GM12864 (cell line): ENCODE measurements at regions not wholly inside any gene's neighbourhood (a gene's known extent, or its start where the extent isn't known, plus 50 kb on each side); places are given as distances from the start of the nearest gene placed in this dataset.

ENCODE experiments used
- DNase-seq: peaks from one replicate; pipeline ENCODE4 v3.0.0-alpha.2; 2011; ENCODE audit warnings: low read depth
- H3K4me3 ChIP-seq: 2 replicates; pipeline ENCODE4 v1.5.1; 2011; ENCODE audit warnings: mild to moderate bottlenecking, low read depth, low read length, control low read depth
- CTCF ChIP-seq: IDR thresholded peaks from 2 replicates; pipeline ENCODE4 v1.5.1; 2011; ENCODE audit warnings: low read depth, mild to moderate bottlenecking, moderate library complexity, low read length, control low read depth, inconsistent platforms; ENCODE audit errors: missing control alignments

- no peak for TF ChIP-seq CTCF
- no peak for DNase-seq
- H3K4me3 ChIP-seq, result no peak overlapping the region
Observed at GRCh38 chr15:31839388-31839787, 190.9 kb upstream of the CHRNA7 start.

GRCh38 chr15:31840849-31841476 is 189.4 kb upstream of the CHRNA7 start:
- no peak overlapping the region for H3K4me3 ChIP-seq
- no peak for TF ChIP-seq CTCF
- DNase-seq, result no peak

GRCh38 chr15:31842532-31843195 is 187.7 kb upstream of the CHRNA7 start:
- DNase-seq, result no peak
- TF ChIP-seq CTCF, result no peak
- H3K4me3 ChIP-seq, result no peak overlapping the region

GRCh38 chr15:31843426-31844055 is 186.8 kb upstream of the CHRNA7 start:
- no peak for TF ChIP-seq CTCF
- H3K4me3 ChIP-seq, result no peak overlapping the region
- no peak for DNase-seq

- no peak for TF ChIP-seq CTCF
Observed at GRCh38 chr15:31845791-31846190, 184.5 kb upstream of the CHRNA7 start.

GRCh38 chr15:31847961-31848360 is 182.4 kb upstream of the CHRNA7 start:
- no peak overlapping the region for H3K4me3 ChIP-seq
- no peak for DNase-seq
- TF ChIP-seq CTCF, result no peak

More at GRCh38 chr15:31845791-31846190, 184.5 kb upstream of the CHRNA7 start:
- no peak for DNase-seq
- H3K4me3 ChIP-seq, result no peak overlapping the region
